IPS-18a (cell line): ENCODE measurements at regions not wholly inside any gene's neighbourhood (a gene's known extent, or its start where the extent isn't known, plus 50 kb on each side); places are given as distances from the start of the nearest gene placed in this dataset.
A peak's percentile ranks its signal among the peaks of the same experiment; 100 is the strongest.

Experiments used
- H3K27ac ChIP-seq: one replicate; pipeline ENCODE4 v1.5.1; 2013; ENCODE audit warnings: low read length
- H3K27me3 ChIP-seq: one replicate; pipeline ENCODE4 v1.6.1; 2013; ENCODE audit warnings: mild to moderate bottlenecking, low read length; ENCODE audit not compliant: control insufficient read depth, insufficient read depth
- H3K36me3 ChIP-seq: one replicate; pipeline ENCODE4 v1.6.1; 2013; ENCODE audit warnings: low read depth, low read length; ENCODE audit not compliant: control insufficient read depth
- H3K4me1 ChIP-seq: one replicate; pipeline ENCODE4 v1.6.1; 2013; ENCODE audit warnings: low read depth, low read length; ENCODE audit not compliant: control insufficient read depth
- H3K4me3 ChIP-seq: one replicate; pipeline ENCODE4 v1.5.1; 2013; ENCODE audit warnings: low read length
- H3K9ac ChIP-seq: one replicate; pipeline ENCODE4 v1.6.1; 2013; ENCODE audit warnings: mild to moderate bottlenecking, low read length, moderate library complexity
- H3K9me3 ChIP-seq: one replicate; pipeline ENCODE4 v1.6.1; 2013; ENCODE audit warnings: low read depth, low read length; ENCODE audit not compliant: control insufficient read depth

DNA sequence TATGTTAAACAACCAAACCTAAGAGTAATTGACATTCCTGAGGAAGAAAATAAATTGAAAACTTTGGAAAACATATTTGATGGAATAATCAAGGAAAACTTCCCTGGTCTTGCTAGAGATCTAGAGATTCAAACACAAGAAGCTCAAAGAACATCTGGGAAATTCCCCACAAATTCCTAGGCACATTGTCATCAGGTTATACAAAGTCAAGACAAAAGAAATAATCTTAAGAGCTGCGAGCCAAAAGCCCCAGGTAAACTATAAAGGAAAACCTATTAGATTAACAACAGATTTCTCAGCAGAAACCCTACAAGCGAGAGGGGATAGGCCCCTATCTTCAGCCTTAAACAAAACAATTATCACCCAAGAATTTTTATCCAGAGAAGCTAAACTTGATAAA lies 1082.0 kb upstream of the IGFBP7 start:
- H3K27me3 ChIP-seq = no peaks in the 10 kb centered on the region
- H3K4me3 ChIP-seq = no peak overlapping the region
- H3K4me1 ChIP-seq = peaks cover 11% of the 10 kb centered on the region

DNA sequence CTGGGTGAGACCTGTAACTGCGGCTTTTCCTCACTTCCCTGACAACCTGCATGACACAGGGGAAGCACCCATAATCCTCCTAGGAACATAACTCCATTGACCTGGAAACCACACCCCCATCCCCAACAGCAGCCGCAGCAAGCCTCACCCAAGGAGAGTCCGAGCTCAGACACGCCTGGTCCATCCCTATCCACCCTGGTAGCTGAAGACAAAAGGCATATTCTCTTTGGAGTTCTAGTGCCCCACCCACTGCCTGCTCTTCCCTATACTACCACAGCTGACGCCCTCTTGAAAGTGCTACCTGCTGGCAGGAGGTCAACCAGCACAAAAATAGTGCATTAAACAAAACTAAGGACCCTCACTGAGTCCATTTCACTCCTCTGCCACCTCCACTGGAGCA lies 1080.9 kb upstream of the IGFBP7 start:
- no peaks in the 10 kb centered on the region for H3K27me3 ChIP-seq
- H3K9ac ChIP-seq = no peak overlapping the region
- no peaks in the 10 kb centered on the region for H3K36me3 ChIP-seq
- H3K9me3 ChIP-seq = peaks cover 3% of the 10 kb centered on the region
- H3K4me3 ChIP-seq = no peak overlapping the region
- peaks cover 11% of the 10 kb centered on the region for H3K4me1 ChIP-seq
- no peak overlapping the region for H3K27ac ChIP-seq

More for the DNA sequence above, 1082.0 kb upstream of the IGFBP7 start:
- Histone ChIP-seq H3K9ac (no peak overlapping the region), H3K9me3 (no peaks in the 10 kb centered on the region), H3K36me3 (no peaks in the 10 kb centered on the region), H3K27ac (peak overlapping the region; percentile 20)

DNA sequence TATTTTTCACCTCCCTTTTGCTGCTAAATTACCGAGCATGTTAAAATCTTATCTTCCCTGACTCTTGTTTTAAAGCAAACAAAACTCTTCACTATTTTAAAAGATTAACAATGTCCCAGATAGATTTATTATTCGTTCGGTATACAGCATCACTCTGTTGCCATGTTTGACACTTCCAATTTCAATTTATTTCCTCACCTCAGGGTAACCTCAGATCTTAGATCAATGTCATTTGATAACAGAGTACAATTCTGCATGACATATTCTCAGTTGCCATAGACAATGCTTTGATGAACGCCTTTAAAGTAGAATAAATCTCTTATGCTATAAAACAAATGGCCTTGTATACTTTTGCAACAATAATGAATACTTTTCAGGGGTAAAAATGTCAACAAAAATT lies 1078.1 kb upstream of the IGFBP7 start:
- H3K4me1 ChIP-seq = peaks cover 11% of the 10 kb centered on the region
- no peak overlapping the region for H3K27ac ChIP-seq
- no peaks in the 10 kb centered on the region for H3K36me3 ChIP-seq
- peaks cover 3% of the 10 kb centered on the region for H3K9me3 ChIP-seq
- no peaks in the 10 kb centered on the region for H3K27me3 ChIP-seq
- no peak overlapping the region for H3K9ac ChIP-seq
- H3K4me3 ChIP-seq = no peak overlapping the region

DNA sequence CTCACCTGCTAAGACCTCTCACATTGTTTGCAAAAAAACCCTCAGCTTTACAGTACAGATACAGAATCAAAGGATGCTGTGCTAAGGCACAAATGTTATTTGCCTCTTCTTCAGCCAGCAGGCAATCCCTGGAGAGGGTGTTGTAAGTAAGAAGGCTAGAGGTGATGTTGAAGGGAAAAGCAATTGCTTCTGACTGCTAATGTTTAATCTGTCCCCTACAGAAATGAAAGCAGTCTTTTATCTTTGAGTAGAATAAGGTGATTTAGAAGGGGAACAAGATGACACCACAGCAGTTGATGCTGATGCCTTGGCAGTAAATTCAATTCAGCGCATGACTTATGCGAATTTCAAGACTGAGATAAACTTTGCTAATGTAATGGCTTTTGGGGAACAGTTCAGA lies 1064.8 kb upstream of the IGFBP7 start:
- Histone ChIP-seq H3K9ac (no peak overlapping the region), H3K27ac (no peak overlapping the region), H3K36me3 (no peaks in the 10 kb centered on the region), H3K4me3 (no peak overlapping the region), H3K4me1 (peaks cover 4% of the 10 kb centered on the region), H3K9me3 (no peaks in the 10 kb centered on the region), H3K27me3 (no peaks in the 10 kb centered on the region)

DNA sequence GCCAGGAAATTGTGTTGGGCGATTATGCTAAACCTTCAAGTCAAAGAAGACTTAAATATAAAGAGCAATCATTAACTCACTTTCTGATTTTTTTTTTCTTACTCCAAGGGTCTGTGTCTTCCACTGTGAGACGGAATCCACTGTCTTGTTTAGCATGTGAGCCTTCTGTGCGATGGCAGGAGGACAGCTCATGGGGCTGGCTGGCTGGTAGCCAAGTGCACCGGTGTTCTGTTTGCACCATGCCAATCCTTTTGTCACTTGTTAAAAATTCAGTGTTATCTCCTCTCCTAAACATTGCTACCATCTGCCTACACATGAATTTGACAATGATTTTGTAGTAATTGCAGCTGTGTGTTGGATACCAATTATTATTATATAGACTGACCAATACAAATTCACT lies 1056.3 kb upstream of the IGFBP7 start:
- no peaks in the 10 kb centered on the region for H3K9me3 ChIP-seq
- no peaks in the 10 kb centered on the region for H3K36me3 ChIP-seq
- H3K27ac ChIP-seq = no peak overlapping the region
- H3K27me3 ChIP-seq = no peaks in the 10 kb centered on the region
- no peaks in the 10 kb centered on the region for H3K4me1 ChIP-seq
- no peak overlapping the region for H3K4me3 ChIP-seq
- no peak overlapping the region for H3K9ac ChIP-seq

DNA sequence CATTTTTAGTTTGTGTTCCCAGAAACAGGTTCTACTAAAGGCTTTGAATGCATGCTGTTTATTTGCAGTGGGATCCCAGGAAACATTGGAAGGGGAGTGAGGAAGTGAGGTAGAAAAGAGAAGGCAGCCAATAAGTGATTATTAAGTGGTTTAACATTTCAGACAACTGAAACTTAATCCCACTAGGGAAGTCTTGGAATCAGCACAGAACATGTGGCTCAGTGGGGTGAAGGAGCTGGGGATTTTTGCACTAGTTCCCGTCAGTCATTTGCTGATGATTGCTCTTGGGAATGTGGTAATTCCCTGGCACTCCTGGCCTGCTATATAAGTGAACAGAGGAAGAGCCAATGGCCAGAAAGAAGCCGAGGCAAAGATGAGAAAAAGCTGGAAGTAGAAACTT lies 1053.0 kb upstream of the IGFBP7 start:
- Histone ChIP-seq H3K9ac (no peak overlapping the region), H3K4me1 (no peaks in the 10 kb centered on the region), H3K9me3 (no peaks in the 10 kb centered on the region), H3K36me3 (no peaks in the 10 kb centered on the region), H3K27me3 (no peaks in the 10 kb centered on the region), H3K4me3 (no peak overlapping the region), H3K27ac (no peak overlapping the region)

DNA sequence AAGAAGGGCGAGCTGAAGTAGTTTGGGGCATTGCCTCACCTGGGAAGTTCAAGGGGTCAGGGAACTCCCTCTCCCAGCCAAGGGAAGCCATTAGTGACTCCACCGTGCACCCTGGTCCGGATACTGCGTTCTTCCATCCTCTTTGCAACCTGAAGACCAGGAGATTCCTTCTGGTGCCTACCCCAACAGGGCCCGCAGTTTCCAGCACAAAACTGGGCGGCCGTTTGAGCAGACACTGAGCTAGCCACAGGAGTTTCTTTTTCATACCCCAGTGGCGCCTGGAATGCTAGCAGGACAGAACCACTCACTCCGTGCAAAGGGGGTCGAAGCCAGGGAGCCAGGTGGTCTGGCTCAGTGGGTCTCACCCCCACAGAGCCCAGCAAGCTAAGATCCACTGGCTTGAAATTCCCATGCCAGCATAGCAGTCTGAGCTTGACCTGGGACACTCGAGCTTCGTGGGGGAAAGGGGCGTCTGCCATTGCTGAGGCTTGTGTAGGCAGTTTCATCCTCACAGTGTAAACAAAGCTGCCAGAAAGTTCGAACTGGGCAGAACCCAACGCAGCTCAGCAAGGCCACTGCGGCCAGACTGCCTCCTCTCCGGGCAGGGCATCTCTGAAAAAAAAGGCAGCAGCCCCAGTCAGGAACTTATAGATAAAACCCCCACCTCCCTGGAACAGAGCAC lies 1039.4 kb upstream of the IGFBP7 start:
- Histone ChIP-seq H3K4me3 (no peak overlapping the region), H3K9ac (no peak overlapping the region), H3K36me3 (no peaks in the 10 kb centered on the region), H3K4me1 (no peaks in the 10 kb centered on the region), H3K27me3 (no peaks in the 10 kb centered on the region), H3K9me3 (no peaks in the 10 kb centered on the region), H3K27ac (no peak overlapping the region)

DNA sequence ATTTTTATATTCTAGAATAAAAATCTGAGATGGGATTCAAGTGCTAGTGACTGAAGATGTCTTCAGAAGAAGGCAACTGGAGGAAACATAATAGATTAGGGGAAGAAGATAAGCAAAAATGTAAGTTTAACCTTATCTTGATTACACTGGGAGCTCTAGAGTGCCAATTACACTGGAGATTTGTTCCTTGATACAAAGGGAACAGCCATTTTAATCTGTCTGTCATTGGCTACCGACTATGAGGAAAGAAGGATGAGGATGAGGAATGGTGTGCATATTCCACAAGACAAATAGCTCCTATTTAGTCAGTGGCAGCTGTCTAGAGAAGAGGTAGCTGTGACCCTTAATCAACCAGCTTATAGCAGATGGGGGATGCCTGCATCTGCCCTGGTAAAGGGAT lies 1034.5 kb upstream of the IGFBP7 start:
- H3K4me3 ChIP-seq = no peak overlapping the region
- H3K4me1 ChIP-seq = no peaks in the 10 kb centered on the region
- H3K36me3 ChIP-seq = no peaks in the 10 kb centered on the region
- H3K9me3 ChIP-seq = no peaks in the 10 kb centered on the region
- H3K27ac ChIP-seq = no peak overlapping the region
- H3K9ac ChIP-seq = no peak overlapping the region
- no peaks in the 10 kb centered on the region for H3K27me3 ChIP-seq

DNA sequence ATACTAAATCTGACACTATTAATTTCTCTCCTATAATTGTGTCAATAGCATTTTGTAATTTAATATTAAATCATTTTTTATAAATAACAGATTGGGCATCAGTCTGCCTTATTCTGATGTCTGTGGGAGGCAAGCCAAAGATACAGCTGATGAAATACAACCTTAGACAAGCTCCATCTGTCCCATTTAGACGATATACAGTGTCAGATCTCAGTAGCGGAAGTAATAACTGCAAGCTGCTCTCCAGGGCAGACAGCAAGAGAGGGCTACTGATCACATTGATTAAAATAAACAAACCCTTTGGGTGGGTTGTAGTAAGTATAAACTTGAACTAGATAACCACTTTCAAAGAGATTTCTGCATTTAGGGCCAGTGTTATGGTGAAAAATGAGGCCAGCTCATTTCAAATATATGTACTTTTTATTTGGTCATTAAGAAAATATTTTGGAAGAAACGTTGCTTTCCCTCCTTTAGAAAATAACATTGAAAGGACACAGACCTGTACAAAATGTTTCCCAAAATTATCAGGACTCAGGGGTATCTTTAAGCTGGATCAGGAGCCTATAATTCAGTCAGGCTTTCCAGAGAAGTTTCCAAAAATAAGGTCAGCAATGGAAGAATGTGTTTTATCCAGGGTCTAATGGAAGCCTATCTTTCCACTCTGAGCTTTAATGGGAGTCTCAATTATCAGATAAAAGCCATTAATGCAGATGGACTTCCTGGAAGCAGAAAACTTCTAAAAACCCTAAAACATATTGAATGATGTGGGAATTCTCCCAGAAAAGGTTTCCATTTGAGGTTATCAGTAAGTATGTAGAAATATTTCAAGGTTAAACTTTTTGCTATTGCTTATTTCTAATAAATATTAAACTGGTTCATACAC lies 1028.8 kb upstream of the IGFBP7 start:
- Histone ChIP-seq H3K36me3 (no peaks in the 10 kb centered on the region), H3K4me1 (no peaks in the 10 kb centered on the region), H3K27ac (no peak overlapping the region), H3K9me3 (no peaks in the 10 kb centered on the region), H3K27me3 (no peaks in the 10 kb centered on the region), H3K4me3 (no peak overlapping the region), H3K9ac (no peak overlapping the region)

DNA sequence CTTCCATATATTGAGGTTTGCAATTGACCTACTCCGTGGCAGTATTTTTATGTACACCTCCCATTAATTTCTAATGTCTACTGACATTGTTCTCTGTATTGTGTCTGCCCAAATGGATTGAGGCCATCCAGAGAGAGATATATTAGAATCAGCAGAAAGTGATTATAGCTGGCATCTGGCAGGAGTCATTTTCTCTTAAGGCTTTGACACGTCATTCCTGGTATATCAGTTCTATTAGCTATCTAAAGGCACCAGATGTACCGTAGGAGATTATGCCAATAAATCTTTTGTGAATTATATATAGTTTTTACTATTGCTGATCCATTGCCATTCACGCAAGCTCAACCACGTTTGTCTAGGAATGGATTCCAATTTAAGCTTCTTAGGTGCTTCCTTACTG lies 1026.4 kb upstream of the IGFBP7 start:
- Histone ChIP-seq H3K4me1 (peaks cover 4% of the 10 kb centered on the region), H3K27me3 (no peaks in the 10 kb centered on the region), H3K9me3 (no peaks in the 10 kb centered on the region), H3K27ac (no peak overlapping the region), H3K9ac (no peak overlapping the region), H3K36me3 (no peaks in the 10 kb centered on the region), H3K4me3 (no peak overlapping the region)

DNA sequence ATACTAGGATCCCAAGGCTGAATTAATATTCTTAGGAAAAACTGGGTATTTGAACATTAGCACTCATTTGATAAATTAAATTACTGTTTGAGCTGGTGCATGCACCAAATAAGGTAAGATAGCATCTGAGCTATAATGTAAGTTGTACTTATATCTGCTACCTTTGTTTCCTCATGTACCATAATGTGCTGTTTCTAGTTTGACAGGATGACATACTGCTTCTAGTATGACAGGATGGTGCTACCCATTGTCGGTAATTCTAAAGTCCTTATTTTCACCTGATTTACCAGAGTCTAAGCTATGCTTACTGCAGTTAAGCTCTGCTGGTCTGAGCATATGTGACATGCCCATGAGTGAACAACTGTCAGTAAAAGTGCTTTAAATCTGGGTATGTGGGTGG lies 1017.5 kb upstream of the IGFBP7 start:
- peaks cover 4% of the 10 kb centered on the region for H3K4me1 ChIP-seq
- no peaks in the 10 kb centered on the region for H3K9me3 ChIP-seq
- H3K27ac ChIP-seq = no peak overlapping the region
- H3K36me3 ChIP-seq = no peaks in the 10 kb centered on the region
- no peak overlapping the region for H3K9ac ChIP-seq
- no peak overlapping the region for H3K4me3 ChIP-seq
- no peaks in the 10 kb centered on the region for H3K27me3 ChIP-seq

DNA sequence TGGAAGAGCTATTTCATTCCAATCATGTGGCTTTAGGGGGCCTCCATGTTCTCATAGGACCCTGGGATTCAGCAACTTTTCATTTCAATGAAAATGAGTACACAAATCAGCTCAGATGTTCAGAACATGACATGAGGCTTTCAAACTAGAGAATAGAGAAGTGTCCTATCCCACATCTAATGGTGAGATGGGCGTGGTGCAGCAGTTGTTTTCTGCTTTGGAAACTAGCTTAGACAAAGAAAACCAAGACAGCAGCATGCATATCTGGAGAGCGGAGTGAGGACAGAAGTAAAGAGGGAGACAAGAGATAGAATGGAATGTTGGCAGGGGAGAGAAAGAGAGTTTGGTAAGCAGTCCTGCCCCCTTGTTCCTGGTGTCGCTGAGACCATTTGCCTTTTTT lies 1009.1 kb upstream of the IGFBP7 start:
- Histone ChIP-seq H3K4me3 (no peak overlapping the region), H3K27me3 (no peaks in the 10 kb centered on the region), H3K27ac (no peak overlapping the region), H3K36me3 (no peaks in the 10 kb centered on the region), H3K9ac (no peak overlapping the region), H3K4me1 (no peaks in the 10 kb centered on the region), H3K9me3 (no peaks in the 10 kb centered on the region)
